Memory B cell (primary cell): ENCODE measurements at regions not wholly inside any gene's neighbourhood (a gene's known extent, or its start where the extent isn't known, plus 50 kb on each side); places are given as distances from the start of the nearest gene placed in this dataset.

Source experiments
- ATAC-seq: fragments of 150-1000 bp; cut with Tn5 transposase; 2 replicates; pipeline ENCODE4 v1.10.0; 2021; ENCODE audit warnings: low read depth, mild to moderate bottlenecking, moderate library complexity
- DNase-seq, 2 donors: peaks; one replicate each; pipeline ENCODE4 v3.0.0; 2022; ENCODE audit warnings: low spot score in 2 of 2
- H3K27ac Mint-ChIP-seq: one replicate; pipeline ENCODE4 v1.8.0; 2022; ENCODE audit warnings: mild to moderate bottlenecking, moderate library complexity, mixed read lengths
- H3K27me3 Mint-ChIP-seq: one replicate; pipeline ENCODE4 v1.8.0; 2022; ENCODE audit warnings: mixed read lengths
- H3K36me3 Mint-ChIP-seq: one replicate; pipeline ENCODE4 v1.8.0; 2022; ENCODE audit warnings: mild to moderate bottlenecking, mixed read lengths
- H3K4me1 Mint-ChIP-seq: one replicate; pipeline ENCODE4 v1.8.0; 2022; ENCODE audit warnings: mixed read lengths
- H3K4me3 Mint-ChIP-seq: one replicate; pipeline ENCODE4 v1.8.0; 2022; ENCODE audit warnings: mild to moderate bottlenecking, moderate library complexity, mixed read lengths
- H3K9me3 Mint-ChIP-seq: one replicate; pipeline ENCODE4 v1.8.0; 2022; ENCODE audit warnings: mixed read lengths

DNA sequence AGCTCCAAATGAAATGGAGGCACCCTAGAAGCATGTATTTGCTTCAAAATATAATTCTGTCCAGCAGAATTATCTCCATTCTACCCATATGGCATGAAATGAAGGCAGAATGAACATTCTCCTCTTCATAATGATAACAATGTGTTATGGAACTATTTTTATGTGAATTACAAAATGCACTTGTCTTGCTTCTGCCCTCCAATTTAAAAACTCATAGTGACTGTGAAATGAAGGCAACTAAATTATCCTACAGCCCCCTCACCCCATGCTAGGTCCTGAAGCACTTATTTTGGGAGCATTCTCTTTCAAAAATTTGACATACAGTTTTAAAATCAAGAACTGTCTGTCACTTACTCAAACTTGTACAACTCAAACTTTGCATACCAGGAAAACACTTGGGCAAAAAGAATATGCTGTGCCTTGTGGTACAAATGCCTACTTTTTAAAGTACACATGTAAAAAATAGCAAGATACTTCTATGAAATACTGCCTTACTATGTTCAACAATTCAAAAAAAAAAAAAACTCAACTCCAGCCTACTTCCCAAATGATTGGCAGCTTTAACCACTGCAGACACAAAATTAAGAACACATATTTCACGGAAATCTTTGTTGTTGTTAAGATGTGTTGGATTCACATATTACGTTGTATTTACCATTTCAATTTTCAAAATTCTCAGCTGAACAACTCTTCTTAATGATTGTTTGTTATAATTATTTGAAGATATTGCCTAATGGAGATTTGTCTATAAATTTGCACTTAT, 213.3 kb upstream of the NFIA start:
- peaks cover 3% of the 10 kb centered on the region for H3K27me3 Mint-ChIP-seq
- H3K4me1 Mint-ChIP-seq: no peaks in the 10 kb centered on the region
- no peak for DNase-seq
- no peaks in the 10 kb centered on the region for H3K9me3 Mint-ChIP-seq
- H3K4me3 Mint-ChIP-seq: no peak overlapping the region
- H3K27ac Mint-ChIP-seq: no peak overlapping the region
- ATAC-seq: no peak
- no peaks in the 10 kb centered on the region for H3K36me3 Mint-ChIP-seq

DNA sequence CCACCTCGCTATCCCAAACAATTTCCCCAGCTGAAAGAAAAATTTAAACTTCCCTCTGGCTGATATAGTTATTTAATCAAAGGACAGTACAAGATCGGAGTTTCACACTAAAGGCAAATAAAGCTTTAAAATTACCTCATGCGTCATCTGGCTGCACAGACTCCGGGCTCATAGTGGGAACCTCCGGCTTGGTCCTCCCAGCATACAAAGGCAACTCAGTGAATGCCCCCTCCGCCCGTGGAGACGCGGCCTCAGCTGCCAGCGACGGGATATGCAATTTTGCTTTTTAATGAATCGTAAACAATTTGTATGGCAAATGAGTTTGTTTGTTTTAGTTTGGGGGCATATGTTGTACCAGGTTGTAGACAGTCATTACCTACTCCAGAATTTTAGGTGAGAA, 214.6 kb upstream of the NFIA start:
- ATAC-seq (no peak), DNase-seq (no peak)
- Mint-ChIP-seq H3K4me1 (no peaks in the 10 kb centered on the region), H3K27ac (no peak overlapping the region), H3K9me3 (no peaks in the 10 kb centered on the region), H3K27me3 (peaks cover 3% of the 10 kb centered on the region), H3K4me3 (no peak overlapping the region), H3K36me3 (no peaks in the 10 kb centered on the region)

DNA sequence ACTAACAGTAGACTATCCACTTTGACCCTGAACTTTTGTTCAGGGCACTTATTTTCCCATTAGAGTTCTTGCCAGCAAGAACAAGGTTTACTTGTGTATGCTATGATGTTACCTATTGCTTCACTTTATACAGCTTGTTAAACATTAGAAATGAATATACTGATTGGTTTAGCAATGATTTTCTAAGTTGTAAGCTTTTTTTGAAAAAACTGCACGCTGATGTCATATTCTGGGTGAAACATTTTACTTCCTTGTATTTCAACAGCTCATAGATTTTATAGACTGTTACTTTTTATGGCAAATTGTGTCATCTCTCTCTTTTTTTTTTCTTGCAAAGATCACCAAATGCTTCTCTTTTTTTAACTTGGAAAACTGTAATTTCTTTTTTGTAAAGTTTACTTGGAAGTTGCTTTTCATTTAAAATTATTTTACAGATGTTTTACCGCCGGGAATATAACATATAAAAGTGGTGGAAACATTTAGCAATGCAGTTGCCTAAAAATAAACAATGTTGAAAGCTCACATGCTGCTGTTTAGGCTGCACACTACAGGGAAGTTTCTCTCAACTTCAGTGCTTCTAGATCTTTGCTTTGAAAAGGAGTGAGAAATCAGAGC, 215.3 kb upstream of the NFIA start:
- Mint-ChIP-seq H3K9me3 (no peaks in the 10 kb centered on the region), H3K27ac (no peak overlapping the region), H3K4me3 (no peak overlapping the region), H3K27me3 (peaks cover 3% of the 10 kb centered on the region), H3K4me1 (no peaks in the 10 kb centered on the region), H3K36me3 (no peaks in the 10 kb centered on the region)
- no peak for ATAC-seq
- DNase-seq: no peak

DNA sequence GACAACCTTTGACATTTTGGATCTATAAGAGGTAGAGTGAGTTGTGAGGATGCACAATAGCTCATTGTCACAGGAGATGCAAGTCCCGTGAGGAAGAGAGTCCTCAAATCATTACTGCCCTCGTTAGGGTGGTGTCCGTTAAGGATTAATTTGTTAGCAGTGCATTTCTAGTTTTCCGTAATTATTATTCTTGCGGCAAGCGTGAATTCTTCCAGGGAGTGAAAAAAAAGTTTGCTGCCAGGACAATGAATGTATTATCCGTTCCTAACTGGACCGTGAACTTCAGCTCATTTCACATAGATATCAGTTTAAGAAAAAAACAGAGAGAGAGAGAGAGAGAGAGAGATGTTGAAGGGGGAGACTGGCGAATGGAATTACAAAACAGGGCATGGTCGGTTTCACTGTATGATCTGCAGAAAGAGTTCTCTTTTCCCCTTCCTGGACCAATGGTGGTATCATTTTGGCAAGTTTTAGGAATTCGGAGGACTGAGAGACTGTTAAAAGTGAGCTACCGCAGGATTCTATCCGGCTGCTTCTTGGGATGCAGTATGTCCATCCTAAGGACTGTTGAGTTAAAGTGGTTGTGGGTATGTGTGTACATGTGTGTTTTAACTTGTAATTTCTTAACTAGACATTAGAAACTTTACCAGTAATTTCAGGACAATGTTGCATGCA, 216.0 kb upstream of the NFIA start:
- no peaks in the 10 kb centered on the region for H3K4me1 Mint-ChIP-seq
- H3K27ac Mint-ChIP-seq: no peak overlapping the region
- H3K36me3 Mint-ChIP-seq: no peaks in the 10 kb centered on the region
- H3K9me3 Mint-ChIP-seq: no peaks in the 10 kb centered on the region
- peaks cover 3% of the 10 kb centered on the region for H3K27me3 Mint-ChIP-seq
- ATAC-seq: no peak
- H3K4me3 Mint-ChIP-seq: no peak overlapping the region
- no peak for DNase-seq

DNA sequence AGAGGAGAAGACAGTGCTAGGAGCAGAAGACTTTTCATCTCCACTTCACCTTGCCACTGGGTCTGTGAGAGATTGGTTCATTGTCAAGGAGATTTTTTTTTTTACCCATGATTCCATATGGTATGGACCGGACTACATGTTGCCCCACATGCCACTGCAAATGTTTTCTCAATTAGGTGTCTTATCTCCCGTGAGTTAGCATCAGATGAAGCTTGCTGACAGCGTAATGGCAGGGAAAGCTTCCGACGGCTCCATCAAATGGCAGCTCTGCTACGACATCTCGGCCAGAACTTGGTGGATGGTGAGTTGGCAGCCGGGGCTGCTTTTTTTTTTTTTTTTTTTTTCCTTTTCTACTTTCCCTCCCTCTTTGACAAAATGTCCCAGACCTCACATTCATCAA, 217.2 kb upstream of the NFIA start:
- Mint-ChIP-seq H3K27me3 (peaks cover 3% of the 10 kb centered on the region), H3K4me3 (no peak overlapping the region)

DNA sequence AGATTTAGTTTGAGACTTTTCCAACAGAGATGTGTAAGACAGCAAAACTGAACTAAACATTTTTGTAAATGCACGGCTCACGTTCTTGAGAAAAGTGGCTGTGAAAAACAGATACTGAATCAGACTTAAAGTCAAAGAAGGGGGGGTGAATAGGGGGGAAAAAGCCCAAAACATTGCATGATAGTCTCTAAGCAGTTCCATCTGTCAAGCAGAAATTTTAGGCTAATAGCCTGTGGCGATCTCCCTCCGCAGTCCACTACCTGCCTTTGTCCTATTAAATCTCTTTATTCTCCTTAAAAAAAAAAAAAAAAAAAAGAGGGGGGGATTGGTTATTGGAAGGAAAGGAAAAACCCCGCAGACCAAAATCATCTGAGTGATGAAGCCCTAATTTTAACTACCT, 217.6 kb upstream of the NFIA start:
- peaks cover 3% of the 10 kb centered on the region for H3K27me3 Mint-ChIP-seq
- H3K4me3 Mint-ChIP-seq: no peak overlapping the region
- no peak for DNase-seq
- ATAC-seq: no peak
- H3K4me1 Mint-ChIP-seq: no peaks in the 10 kb centered on the region
- H3K36me3 Mint-ChIP-seq: no peaks in the 10 kb centered on the region
- H3K27ac Mint-ChIP-seq: no peak overlapping the region
- no peaks in the 10 kb centered on the region for H3K9me3 Mint-ChIP-seq

More for the DNA sequence above, 217.2 kb upstream of the NFIA start:
- Mint-ChIP-seq H3K9me3 (no peaks in the 10 kb centered on the region), H3K4me1 (no peaks in the 10 kb centered on the region), H3K27ac (no peak overlapping the region), H3K36me3 (no peaks in the 10 kb centered on the region)
- DNase-seq (no peak), ATAC-seq (no peak)

DNA sequence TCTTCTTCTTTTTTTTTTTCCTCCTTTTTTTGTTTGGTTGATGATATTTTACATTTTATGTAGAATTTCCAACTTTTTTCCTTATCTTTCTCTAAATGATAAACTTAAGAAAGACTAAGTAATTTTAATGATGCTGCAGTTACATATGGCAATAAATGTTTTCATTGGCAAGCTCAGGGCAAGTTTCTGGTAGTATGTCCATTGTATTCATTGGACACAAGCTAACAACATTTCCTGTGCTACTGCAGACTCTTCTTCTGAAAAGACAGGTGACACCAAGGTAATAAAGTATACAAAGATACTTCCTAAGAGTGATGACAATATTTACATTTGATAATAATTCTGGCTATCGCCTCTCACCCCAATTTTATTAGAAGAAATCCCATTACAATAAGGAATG, 219.2 kb upstream of the NFIA start:
- peaks cover 3% of the 10 kb centered on the region for H3K27me3 Mint-ChIP-seq
- H3K4me1 Mint-ChIP-seq: no peaks in the 10 kb centered on the region
- DNase-seq (no peak), ATAC-seq (no peak)
- no peak overlapping the region for H3K27ac Mint-ChIP-seq
- no peaks in the 10 kb centered on the region for H3K36me3 Mint-ChIP-seq
- H3K9me3 Mint-ChIP-seq: no peaks in the 10 kb centered on the region
- no peak overlapping the region for H3K4me3 Mint-ChIP-seq

DNA sequence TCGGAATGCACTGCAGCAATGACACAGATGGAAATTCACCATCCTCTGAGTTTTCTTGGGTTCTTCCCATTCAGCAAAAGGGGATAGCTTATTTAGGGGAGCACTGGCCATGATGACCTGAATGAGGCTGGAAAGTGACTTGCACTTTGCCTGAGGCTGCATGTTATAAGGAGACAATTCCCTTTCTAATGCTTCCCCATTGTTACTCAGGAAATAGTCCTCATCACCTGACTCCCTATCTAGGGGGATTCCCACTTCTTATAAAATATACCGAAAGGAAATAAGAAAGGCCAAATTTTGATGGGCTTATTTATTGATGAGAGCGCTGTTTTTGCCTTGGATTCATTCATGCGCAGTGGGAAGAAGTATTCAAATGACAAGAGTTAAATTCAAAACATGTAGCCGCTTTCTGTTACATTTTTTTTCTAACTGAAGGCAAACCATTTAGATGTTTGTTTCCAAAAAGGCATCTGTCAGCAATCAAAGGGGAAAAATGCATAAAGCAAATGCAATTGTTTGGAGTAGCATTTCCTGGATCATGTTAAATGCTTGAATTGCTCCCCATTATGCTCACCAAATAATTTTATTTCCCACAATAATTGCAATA, 220.3 kb upstream of the NFIA start:
- no peak overlapping the region for H3K4me3 Mint-ChIP-seq
- no peaks in the 10 kb centered on the region for H3K9me3 Mint-ChIP-seq
- DNase-seq (no peak), ATAC-seq (no peak)
- H3K27me3 Mint-ChIP-seq: peaks cover 3% of the 10 kb centered on the region
- H3K27ac Mint-ChIP-seq: no peak overlapping the region
- no peaks in the 10 kb centered on the region for H3K4me1 Mint-ChIP-seq
- H3K36me3 Mint-ChIP-seq: no peaks in the 10 kb centered on the region

DNA sequence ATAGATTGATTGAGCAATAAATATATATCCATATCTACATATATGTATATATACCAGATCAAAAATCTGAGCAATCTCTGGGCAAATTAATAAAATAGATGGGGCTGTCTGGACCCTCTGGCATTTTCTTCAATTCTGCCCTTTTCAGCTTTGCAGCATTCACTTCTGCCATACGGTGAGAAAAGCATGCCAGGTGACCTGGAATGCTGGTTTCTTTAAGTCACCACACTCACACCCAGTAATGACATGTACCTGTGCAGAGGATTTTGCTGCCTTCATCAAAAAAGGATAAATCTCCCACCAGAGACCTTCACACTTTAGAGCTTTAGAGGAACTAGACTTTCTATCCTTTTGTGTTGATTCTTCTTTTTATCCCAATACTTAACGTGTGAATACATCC, 223.2 kb upstream of the NFIA start:
- DNase-seq (no peak), ATAC-seq (no peak)
- no peak overlapping the region for H3K27ac Mint-ChIP-seq
- no peaks in the 10 kb centered on the region for H3K4me1 Mint-ChIP-seq
- H3K9me3 Mint-ChIP-seq: no peaks in the 10 kb centered on the region
- H3K4me3 Mint-ChIP-seq: no peak overlapping the region
- H3K27me3 Mint-ChIP-seq: peaks cover 4% of the 10 kb centered on the region
- H3K36me3 Mint-ChIP-seq: no peaks in the 10 kb centered on the region

DNA sequence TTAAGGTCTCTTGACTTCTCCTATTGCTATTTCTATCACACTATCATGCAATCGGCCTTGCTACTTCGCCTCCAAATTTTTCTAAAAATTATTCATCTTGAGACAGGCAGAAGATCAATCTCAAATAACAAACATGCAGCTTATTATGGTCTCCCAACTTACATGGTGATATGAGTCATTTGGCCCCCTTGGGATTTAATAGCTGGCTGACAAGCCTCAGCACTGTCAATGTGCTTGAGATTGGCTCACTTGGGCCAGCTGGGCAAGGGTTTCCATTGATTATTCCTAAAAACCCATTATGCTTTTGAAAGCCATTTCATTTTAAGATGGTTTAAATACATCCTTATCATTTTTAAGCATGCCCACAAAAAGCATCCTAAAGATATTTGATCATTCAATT, 224.5 kb upstream of the NFIA start:
- Mint-ChIP-seq H3K36me3 (no peaks in the 10 kb centered on the region), H3K27me3 (peaks cover 4% of the 10 kb centered on the region)
- DNase-seq: no peak

DNA sequence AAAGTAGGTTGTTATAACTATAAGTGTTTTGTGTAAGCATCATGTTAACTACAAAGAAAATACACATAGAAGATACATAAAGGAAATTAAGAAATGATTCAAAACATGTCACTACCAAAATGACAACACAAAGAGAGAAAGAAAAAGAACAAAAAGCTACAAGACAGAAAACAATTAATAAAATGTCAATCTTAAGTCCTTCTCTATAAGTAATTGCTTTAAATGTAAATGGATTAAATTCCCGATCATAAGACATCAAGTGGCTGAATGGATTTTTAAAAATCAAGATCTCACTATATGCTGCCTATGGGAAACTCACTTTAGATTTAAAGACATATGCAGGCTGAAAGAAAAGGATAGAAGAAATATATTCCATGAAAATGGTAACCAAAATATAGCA, 232.3 kb upstream of the NFIA start:
- peaks cover 10% of the 10 kb centered on the region for H3K9me3 Mint-ChIP-seq
- no peaks in the 10 kb centered on the region for H3K4me1 Mint-ChIP-seq
- no peaks in the 10 kb centered on the region for H3K36me3 Mint-ChIP-seq
- no peak overlapping the region for H3K4me3 Mint-ChIP-seq
- DNase-seq (no peak), ATAC-seq (no peak)
- peaks cover 2% of the 10 kb centered on the region for H3K27me3 Mint-ChIP-seq
- H3K27ac Mint-ChIP-seq: no peak overlapping the region

More for the DNA sequence above, 224.5 kb upstream of the NFIA start:
- no peak overlapping the region for H3K4me3 Mint-ChIP-seq
- no peak overlapping the region for H3K27ac Mint-ChIP-seq
- H3K4me1 Mint-ChIP-seq: no peaks in the 10 kb centered on the region
- H3K9me3 Mint-ChIP-seq: no peaks in the 10 kb centered on the region
- no peak for ATAC-seq

DNA sequence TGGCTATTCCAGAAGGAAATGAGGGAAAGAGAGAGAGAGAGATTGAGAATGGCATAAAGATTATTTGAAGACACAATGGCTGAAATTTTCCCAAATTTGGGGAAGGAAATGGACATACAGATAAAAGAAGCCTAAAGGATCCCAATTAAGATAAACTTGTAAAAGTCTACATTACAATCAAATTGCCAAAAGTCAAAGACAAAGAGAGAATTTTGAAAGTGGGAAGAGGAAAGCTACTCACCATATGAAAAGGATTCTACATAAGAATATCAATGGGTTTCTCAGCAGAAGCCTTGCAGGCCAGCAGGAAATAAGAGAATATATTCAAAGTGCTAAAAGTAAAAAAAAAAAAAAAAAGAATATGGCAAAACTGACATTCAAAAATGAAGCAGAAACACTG, 233.0 kb upstream of the NFIA start:
- ATAC-seq: no peak

DNA sequence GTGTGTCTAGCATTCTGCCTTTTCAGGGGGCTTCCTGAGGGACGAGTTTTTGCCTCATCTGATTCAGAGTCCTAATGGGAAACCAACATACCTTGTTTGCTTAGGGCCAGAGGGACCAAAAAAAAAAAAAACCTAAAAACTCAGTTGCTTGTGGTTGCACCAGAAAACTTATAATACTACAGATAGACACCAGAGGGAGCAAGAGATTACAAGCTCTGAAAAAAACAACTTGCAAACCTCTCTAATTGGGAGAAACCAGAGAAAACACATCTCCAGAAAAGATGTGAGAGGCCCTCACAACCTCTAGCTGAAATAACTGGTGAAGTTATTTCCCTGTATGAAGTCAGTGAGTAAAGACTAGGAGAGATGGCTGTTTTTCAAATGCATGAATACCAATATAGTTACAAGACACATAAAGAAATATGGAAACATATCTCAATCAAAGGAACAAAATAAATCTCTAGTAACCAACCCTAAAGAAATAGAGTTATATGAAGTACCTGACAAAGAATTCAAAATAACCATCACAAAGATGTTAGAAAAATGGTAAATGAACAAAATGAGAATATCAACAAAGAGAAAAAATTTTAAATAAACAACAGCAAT, 233.7 kb upstream of the NFIA start:
- no peaks in the 10 kb centered on the region for H3K4me1 Mint-ChIP-seq
- H3K27ac Mint-ChIP-seq: no peak overlapping the region
- H3K4me3 Mint-ChIP-seq: no peak overlapping the region
- H3K27me3 Mint-ChIP-seq: no peaks in the 10 kb centered on the region
- peaks cover 10% of the 10 kb centered on the region for H3K9me3 Mint-ChIP-seq
- H3K36me3 Mint-ChIP-seq: no peaks in the 10 kb centered on the region
- no peak for DNase-seq
- ATAC-seq: no peak

More for the DNA sequence above, 233.0 kb upstream of the NFIA start:
- DNase-seq: no peak
- no peaks in the 10 kb centered on the region for H3K36me3 Mint-ChIP-seq
- no peaks in the 10 kb centered on the region for H3K4me1 Mint-ChIP-seq
- peaks cover 10% of the 10 kb centered on the region for H3K9me3 Mint-ChIP-seq
- H3K27ac Mint-ChIP-seq: no peak overlapping the region
- H3K27me3 Mint-ChIP-seq: no peaks in the 10 kb centered on the region
- H3K4me3 Mint-ChIP-seq: no peak overlapping the region
